ENCODE measurements at regions not wholly inside any gene's neighbourhood (a gene's known extent, or its start where the extent isn't known, plus 50 kb on each side); places are given as distances from the start of the nearest gene placed in this dataset.
A peak's percentile ranks its signal among the peaks of the same experiment; 100 is the strongest.

DNA sequence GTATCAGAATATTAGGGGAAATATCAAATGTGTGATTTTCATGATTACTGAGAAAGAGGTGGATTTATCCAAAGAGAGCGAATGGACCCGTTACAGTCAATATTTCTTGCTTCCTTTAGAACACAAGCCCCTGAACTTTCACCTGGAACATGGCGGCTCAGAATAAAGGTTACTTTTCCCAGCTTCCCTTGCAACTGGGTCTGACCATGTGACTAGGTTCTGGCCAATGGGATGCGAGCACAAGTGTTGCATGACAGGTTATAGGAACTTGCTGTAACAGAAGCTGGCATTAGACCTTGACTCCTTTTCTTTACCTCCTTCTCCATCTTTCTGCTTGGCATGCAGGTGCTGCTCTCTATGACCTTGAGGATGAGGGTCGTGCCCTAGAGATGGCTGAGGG lies 556.1 kb downstream of the TYW1 start:
- H3K4me3 ChIP-seq (ENCODE audit: low read depth in 1 of 3, low read length in 3 of 3) = no peak overlapping the region
- H3K36me3 ChIP-seq (ENCODE audit: control insufficient read depth in 4 of 4, insufficient read depth in 3 of 4, low read depth in 1 of 4, low read length in 3 of 4) = no peaks in the 10 kb centered on the region
- no peak overlapping the region for H3K9ac ChIP-seq (ENCODE audit: low read depth in 1 of 2, low read length in 2 of 2)
- H3K4me1 ChIP-seq (ENCODE audit: control insufficient read depth in 4 of 4, insufficient read depth in 4 of 4, low read length in 3 of 4) = peaks cover 0 to 5% (median 0%) of the 10 kb centered on the region in 4 donors
- no peak overlapping the region for H3K27ac ChIP-seq (ENCODE audit: low read depth in 1 of 2, low read length in 2 of 2)
- no peaks in the 10 kb centered on the region for H3K9me3 ChIP-seq (ENCODE audit: control insufficient read depth in 4 of 4, low read length in 3 of 4)
- no peaks in the 10 kb centered on the region for H3K27me3 ChIP-seq (ENCODE audit: control insufficient read depth in 4 of 4, insufficient read depth in 4 of 4, low read length in 3 of 4)
- TF ChIP-seq JUND (IDR thresholded peaks at IDR 0.05) = no peak
- DNase-seq (ENCODE audit: low spot score) = no peak
- WGBS = 83% methylated on average over 5 of the region's 5 CpGs

DNA sequence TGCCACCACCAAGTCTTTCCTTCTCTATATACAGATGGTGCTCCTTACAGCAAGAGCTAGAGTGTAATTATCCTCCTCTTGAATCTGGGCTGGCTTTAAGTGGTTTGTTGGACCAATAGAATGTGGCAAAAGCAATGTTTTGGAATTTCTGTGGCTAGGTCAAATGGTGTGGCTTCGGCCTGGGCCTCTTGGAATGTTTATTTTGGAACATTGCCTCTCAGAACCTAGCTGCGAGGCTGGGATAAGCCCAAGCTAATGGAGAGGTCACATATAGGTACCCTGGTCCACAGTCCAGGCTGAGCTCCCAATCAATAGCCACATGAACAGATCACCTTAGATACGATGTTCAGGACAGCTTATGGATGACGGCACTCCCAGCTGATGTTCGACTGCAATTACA lies 556.7 kb downstream of the TYW1 start:
- H3K4me1 ChIP-seq (ENCODE audit: control insufficient read depth in 4 of 4, insufficient read depth in 4 of 4, low read length in 3 of 4) = peaks cover 0 to 5% (median 0%) of the 10 kb centered on the region in 4 donors
- H3K36me3 ChIP-seq (ENCODE audit: control insufficient read depth in 4 of 4, insufficient read depth in 3 of 4, low read depth in 1 of 4, low read length in 3 of 4) = no peaks in the 10 kb centered on the region
- H3K4me3 ChIP-seq (ENCODE audit: low read depth in 1 of 3, low read length in 3 of 3) = no peak overlapping the region
- WGBS = 32% methylated on average over 5 of the region's 5 CpGs
- H3K27me3 ChIP-seq (ENCODE audit: control insufficient read depth in 4 of 4, insufficient read depth in 4 of 4, low read length in 3 of 4) = no peaks in the 10 kb centered on the region
- peak; percentile 35 for DNase-seq (ENCODE audit: low spot score)
- no peak overlapping the region for H3K27ac ChIP-seq (ENCODE audit: low read depth in 1 of 2, low read length in 2 of 2)
- H3K9me3 ChIP-seq (ENCODE audit: control insufficient read depth in 4 of 4, low read length in 3 of 4) = no peaks in the 10 kb centered on the region
- TF ChIP-seq, protein P1, sequence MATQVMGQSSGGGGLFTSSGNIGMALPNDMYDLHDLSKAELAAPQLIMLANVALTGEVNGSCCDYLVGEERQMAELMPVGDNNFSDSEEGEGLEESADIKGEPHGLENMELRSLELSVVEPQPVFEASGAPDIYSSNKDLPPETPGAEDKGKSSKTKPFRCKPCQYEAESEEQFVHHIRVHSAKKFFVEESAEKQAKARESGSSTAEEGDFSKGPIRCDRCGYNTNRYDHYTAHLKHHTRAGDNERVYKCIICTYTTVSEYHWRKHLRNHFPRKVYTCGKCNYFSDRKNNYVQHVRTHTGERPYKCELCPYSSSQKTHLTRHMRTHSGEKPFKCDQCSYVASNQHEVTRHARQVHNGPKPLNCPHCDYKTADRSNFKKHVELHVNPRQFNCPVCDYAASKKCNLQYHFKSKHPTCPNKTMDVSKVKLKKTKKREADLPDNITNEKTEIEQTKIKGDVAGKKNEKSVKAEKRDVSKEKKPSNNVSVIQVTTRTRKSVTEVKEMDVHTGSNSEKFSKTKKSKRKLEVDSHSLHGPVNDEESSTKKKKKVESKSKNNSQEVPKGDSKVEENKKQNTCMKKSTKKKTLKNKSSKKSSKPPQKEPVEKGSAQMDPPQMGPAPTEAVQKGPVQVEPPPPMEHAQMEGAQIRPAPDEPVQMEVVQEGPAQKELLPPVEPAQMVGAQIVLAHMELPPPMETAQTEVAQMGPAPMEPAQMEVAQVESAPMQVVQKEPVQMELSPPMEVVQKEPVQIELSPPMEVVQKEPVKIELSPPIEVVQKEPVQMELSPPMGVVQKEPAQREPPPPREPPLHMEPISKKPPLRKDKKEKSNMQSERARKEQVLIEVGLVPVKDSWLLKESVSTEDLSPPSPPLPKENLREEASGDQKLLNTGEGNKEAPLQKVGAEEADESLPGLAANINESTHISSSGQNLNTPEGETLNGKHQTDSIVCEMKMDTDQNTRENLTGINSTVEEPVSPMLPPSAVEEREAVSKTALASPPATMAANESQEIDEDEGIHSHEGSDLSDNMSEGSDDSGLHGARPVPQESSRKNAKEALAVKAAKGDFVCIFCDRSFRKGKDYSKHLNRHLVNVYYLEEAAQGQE (IDR thresholded peaks at IDR 0.05) = no peak
- TF ChIP-seq FOXA1 (IDR thresholded peaks at IDR 0.05) = no peak
- no peak for TF ChIP-seq TAF1 (conservative IDR thresholded peaks at IDR 0.05)
- no peak for TF ChIP-seq NR2F2 (IDR thresholded peaks at IDR 0.05)
- no peak for TF ChIP-seq GABPA (IDR thresholded peaks at IDR 0.05 in 1 of 2, conservative IDR thresholded peaks at IDR 0.05 in 1 of 2)
- TF ChIP-seq SP1 (IDR thresholded peaks at IDR 0.05) = peak; percentile 60
- TF ChIP-seq, protein P2, sequence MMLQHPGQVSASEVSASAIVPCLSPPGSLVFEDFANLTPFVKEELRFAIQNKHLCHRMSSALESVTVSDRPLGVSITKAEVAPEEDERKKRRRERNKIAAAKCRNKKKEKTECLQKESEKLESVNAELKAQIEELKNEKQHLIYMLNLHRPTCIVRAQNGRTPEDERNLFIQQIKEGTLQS (IDR thresholded peaks at IDR 0.05) = no peak
- TF ChIP-seq, protein P3, sequence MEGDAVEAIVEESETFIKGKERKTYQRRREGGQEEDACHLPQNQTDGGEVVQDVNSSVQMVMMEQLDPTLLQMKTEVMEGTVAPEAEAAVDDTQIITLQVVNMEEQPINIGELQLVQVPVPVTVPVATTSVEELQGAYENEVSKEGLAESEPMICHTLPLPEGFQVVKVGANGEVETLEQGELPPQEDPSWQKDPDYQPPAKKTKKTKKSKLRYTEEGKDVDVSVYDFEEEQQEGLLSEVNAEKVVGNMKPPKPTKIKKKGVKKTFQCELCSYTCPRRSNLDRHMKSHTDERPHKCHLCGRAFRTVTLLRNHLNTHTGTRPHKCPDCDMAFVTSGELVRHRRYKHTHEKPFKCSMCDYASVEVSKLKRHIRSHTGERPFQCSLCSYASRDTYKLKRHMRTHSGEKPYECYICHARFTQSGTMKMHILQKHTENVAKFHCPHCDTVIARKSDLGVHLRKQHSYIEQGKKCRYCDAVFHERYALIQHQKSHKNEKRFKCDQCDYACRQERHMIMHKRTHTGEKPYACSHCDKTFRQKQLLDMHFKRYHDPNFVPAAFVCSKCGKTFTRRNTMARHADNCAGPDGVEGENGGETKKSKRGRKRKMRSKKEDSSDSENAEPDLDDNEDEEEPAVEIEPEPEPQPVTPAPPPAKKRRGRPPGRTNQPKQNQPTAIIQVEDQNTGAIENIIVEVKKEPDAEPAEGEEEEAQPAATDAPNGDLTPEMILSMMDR (IDR thresholded peaks at IDR 0.05; ENCODE audit: low read depth, low read length, missing input control) = no peak
- no peak for TF ChIP-seq FOXA2 (IDR thresholded peaks at IDR 0.05)
- peak; percentile 61 to 64 for TF ChIP-seq RXRA (IDR thresholded peaks at IDR 0.05)
- TF ChIP-seq, protein P4, sequence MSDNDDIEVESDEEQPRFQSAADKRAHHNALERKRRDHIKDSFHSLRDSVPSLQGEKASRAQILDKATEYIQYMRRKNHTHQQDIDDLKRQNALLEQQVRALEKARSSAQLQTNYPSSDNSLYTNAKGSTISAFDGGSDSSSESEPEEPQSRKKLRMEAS (IDR thresholded peaks at IDR 0.05) = no peak
- TF ChIP-seq HNF4G (IDR thresholded peaks at IDR 0.05) = peak; percentile 45
- TF ChIP-seq, protein P5, sequence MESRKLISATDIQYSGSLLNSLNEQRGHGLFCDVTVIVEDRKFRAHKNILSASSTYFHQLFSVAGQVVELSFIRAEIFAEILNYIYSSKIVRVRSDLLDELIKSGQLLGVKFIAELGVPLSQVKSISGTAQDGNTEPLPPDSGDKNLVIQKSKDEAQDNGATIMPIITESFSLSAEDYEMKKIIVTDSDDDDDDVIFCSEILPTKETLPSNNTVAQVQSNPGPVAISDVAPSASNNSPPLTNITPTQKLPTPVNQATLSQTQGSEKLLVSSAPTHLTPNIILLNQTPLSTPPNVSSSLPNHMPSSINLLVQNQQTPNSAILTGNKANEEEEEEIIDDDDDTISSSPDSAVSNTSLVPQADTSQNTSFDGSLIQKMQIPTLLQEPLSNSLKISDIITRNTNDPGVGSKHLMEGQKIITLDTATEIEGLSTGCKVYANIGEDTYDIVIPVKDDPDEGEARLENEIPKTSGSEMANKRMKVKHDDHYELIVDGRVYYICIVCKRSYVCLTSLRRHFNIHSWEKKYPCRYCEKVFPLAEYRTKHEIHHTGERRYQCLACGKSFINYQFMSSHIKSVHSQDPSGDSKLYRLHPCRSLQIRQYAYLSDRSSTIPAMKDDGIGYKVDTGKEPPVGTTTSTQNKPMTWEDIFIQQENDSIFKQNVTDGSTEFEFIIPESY (IDR thresholded peaks at IDR 0.05) = no peak
- peak; percentile 92 to 95 for TF ChIP-seq HNF4A (conservative IDR thresholded peaks at IDR 0.05)
- TF ChIP-seq RAD21 (IDR thresholded peaks at IDR 0.05) = peak in 1 of 2 donors; percentile 13
- TF ChIP-seq JUND (IDR thresholded peaks at IDR 0.05) = peak in 1 of 2 donors; percentile 15
- no peak for TF ChIP-seq YY1 (IDR thresholded peaks at IDR 0.05)
- no peak for TF ChIP-seq EGR1 (IDR thresholded peaks at IDR 0.05; ENCODE audit: low read depth in 2 of 2)
- H3K9ac ChIP-seq (ENCODE audit: low read depth in 1 of 2, low read length in 2 of 2) = no peak overlapping the region
